NCI-H2227 treated with DMSO at 0.1 percent for 48 hours (cell line): ENCODE measurements at regions not wholly inside any gene's neighbourhood (a gene's known extent, or its start where the extent isn't known, plus 50 kb on each side); places are given as distances from the start of the nearest gene placed in this dataset.
"Not testable (repeated sequence)": the region's sequence is repeated elsewhere in the genome, so short reads cannot be mapped to it uniquely, and the experiment has no call there.

Experiments
- DNase-seq: peaks from one replicate; lab custom pipeline; 2025; lab: John Stamatoyannopoulos, UW

DNA sequence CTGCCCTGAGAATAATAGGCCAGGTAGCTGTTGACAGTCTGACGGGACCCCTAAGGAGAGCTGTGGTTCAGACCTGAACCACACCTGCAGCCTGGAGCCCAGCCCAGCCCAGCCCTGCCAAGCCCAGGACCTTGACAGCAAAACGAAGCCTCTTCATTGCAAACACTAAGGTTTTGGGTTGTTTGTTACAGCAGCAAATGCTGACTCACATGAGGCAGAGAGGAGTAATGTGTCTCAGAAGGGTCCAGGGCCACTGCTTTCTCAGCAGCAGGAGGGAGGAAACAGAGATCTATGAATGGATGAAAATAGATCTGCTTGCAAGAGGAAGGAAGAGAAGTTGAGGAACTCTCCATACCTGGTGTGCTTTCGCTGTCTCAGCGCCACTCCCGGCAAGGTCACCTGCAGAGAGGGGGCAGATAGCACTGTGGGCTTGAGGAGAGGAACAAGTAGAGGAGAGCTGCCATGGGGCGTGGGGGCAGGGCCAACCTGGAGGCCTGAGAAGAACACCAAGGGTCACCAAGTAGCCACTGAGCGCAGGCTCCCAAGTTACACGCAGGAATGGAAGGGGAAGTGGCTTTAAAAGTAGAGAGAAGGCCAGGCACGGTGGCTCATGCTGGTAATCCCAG lies 127.2 kb downstream of the ZNF281 start:
- DNase-seq: no peak

DNA sequence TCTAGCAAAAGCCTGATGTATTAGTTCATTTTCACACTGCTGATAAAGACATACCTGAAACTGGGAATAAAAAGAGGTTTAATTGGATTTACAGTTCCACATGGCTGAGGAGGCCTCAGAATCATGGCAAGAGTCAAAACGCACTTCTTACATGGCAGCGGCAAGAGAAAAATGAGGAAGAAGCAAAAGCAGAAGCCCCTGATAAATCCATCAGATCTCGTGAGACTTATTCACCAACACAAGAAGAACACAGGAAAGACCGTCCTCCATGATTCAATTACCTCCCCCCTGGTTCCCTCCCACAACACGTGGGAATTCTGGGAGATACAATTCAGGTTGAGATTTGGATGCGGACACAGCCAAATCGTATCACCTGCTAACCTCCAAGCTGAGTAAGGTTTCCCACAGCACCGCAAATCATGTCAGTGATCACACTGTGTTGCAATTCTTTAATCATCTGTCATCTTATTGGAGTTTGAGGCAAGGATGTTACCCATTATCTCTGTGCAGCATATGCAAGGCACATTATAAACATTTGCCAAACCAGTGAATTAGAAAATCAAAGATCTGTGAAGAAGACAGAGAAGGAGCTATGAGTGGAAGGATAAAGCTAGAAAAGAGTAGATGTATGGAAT lies 128.5 kb downstream of the ZNF281 start:
- DNase-seq: no peak

- DNase-seq: no peak
Measured at GRCh38 chr1:200279810-200280411, 129.9 kb downstream of the ZNF281 start.

DNA sequence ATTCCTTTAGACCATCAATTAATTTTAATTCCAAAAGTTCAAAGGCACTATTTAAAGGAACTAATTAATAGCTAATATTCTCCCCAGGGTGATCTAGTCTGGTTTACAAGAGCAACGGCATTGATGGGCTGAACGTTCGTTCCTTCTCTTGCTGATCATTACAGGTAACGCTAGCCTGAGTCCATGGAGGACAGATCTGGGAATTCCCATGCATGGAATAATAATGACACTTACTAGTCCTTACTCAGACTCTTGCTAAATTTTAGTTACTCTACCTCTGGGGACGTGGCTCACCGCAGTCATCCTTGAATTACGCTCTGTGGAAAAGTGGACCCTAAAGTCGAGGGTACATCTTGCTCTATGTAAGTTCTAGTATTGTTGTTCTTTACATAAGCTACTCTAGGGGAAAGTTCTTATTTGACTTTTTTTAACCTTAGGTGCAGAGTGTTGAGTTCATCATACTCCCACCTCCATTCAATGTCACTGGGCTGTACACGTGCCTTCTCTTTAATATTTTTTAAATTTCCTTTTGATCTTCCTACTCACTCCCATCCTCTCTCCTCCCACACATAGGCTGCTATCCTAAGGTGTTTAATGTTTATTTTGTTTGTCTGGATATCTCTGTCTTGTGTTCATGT lies 133.9 kb downstream of the ZNF281 start:
- DNase-seq: no peak

GRCh38 chr1:200275415-200275814 lies 134.4 kb downstream of the ZNF281 start:
- no peak for DNase-seq

DNA sequence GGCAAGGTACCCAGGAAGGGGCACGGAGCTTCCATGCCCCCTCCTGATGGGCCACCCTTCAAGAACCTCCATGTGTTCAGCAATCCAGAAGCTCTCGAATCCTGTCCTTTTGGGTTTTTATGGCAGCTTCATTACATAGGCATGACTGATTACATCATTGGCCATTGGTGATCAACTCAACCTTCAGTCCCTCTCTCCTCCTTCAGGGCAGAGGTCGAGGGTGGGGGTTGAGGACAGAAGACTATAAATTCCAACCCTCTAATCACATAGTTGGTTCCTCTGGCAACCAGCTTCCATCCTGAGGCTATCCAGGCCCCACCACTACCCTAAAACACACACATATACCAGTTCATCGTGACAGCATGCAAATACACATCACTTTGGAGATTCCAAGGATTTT lies 135.7 kb downstream of the ZNF281 start:
- DNase-seq: no peak

- DNase-seq: no peak
Measured at GRCh38 chr1:200272481-200273068, 137.3 kb downstream of the ZNF281 start.

DNA sequence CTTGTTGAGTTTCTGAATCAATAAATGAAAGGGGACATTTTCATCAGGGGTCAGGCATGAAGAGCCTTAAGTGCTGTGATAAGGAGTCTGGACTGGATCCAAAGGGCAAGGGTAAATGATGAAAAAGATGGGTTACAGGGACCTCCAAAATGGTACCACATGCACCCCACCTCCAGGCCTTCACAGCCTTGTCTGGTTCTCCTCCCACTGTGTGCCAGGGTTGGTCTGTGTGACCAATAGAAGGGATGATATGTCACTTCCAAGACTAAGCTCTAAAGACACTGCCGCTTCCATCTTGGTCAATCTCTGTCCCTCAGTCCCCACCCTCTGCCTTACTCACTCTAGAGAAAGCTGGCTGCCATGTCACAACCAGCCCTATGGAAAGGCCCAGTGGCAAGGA lies 140.6 kb downstream of the ZNF281 start:
- no peak for DNase-seq

DNA sequence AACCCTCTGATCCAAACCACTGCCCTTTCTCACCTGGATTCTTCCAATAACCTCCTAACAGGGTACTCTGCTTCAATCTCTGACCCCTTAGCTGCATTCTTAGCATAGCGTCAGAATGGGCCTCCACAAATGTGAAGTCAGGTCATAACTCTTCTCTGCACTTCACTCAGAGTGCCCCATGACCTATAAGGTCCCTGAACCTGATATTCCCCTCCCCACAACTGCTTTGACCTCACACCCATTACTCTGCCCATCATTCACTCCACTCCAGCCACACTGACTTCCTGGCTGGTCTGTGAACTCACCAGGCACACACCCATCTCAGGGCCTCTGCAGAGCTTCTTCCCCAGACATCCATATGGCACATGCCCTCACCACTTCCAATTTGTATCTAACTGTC lies 141.9 kb downstream of the ZNF281 start:
- no peak for DNase-seq

DNA sequence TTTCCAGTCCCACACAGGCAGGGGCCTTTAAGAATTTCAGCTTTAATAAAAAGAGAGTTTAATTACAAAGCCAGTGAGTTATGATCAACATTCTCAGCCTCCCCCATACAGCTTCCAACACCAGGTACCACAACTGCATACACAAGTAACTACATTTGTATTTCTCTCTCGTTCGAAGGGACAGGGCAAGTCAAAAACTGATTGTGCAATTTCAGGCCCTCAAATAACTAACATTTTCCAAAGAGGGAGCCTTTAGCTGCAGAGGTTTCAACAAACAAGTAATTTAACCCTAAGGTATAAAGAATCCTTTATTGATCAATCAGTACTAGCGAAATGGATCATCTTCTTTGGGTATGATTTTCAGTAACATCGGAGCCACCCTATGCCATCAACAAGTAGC lies 142.4 kb downstream of the ZNF281 start:
- no peak for DNase-seq

DNA sequence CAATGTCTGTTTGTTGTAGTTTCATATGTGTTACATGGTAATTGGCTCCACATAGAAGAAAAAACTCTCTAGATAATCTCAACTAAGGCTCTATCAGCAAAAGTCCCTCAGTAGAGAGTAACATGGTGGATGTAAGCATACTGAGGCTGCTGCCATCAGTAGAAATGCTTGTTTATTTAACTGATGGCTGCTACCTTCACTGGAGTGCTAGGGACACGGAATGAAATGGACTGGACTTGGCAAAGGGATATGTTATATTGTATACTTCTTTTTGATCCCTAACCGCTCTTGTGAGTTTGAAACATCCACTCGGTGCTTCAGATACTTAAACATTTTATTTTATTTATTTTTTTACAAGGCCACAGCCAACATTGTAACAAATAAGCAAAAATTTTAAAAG lies 143.0 kb downstream of the ZNF281 start:
- no peak for DNase-seq

- DNase-seq: no peak
Measured at GRCh38 chr1:200265881-200266280, 144.0 kb downstream of the ZNF281 start.

- no peak for DNase-seq
Measured at GRCh38 chr1:200265104-200265503, 144.7 kb downstream of the ZNF281 start.

DNA sequence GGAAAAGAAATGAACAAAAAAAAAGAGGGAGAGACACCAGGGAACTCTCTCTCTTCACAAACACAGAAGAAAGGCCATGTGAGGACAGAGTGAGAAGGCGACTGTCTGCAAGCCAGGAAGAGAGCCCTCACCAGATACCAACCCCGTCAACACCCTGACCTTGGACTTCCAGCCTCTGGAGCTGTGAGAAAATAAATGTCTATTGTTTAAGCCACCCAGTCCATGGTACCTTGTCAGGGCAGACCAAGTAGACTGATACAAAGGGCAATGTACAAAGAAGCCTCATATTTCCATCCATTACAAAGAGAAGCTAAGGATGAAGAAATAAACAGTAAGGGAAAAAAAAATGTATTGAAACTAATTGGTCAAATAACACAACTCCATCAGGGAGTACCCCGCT lies 146.6 kb downstream of the ZNF281 start:
- DNase-seq: no peak

GRCh38 chr1:200262326-200262965 lies 147.4 kb downstream of the ZNF281 start:
- no peak for DNase-seq

DNA sequence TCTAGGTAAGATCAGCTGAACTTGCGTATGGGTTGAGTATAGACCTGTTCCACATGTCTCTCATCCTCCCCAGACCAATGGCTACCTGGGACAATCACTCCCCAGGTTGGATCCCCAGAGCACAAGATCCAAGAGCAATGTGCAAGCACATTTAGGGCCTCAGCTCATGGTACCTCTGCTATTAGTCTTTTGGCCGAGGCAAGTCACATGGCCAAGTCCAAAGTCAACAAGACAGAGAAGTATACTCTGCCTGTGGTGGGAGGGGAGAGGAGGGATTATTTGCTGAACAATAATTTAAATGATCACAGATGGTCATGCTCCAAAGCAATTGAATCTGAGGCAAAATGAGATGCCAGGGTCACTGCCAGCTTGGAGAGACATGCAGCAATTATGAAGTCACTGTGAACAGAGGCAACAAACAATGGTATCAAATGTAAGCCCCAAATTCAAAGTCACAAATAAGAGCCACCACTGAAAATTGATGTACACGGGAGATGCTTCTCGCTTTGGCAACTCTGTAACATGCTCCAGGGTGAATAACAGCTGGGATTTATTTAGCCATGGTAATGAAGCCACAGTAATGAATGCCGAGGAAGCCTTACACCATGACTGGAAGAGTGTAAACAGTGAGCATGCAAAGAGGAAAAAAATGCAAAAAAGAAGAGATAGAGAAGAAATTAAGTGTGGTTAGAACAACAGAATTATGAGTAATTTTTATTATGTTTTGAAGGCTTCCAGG lies 149.1 kb downstream of the ZNF281 start:
- no peak for DNase-seq

DNA sequence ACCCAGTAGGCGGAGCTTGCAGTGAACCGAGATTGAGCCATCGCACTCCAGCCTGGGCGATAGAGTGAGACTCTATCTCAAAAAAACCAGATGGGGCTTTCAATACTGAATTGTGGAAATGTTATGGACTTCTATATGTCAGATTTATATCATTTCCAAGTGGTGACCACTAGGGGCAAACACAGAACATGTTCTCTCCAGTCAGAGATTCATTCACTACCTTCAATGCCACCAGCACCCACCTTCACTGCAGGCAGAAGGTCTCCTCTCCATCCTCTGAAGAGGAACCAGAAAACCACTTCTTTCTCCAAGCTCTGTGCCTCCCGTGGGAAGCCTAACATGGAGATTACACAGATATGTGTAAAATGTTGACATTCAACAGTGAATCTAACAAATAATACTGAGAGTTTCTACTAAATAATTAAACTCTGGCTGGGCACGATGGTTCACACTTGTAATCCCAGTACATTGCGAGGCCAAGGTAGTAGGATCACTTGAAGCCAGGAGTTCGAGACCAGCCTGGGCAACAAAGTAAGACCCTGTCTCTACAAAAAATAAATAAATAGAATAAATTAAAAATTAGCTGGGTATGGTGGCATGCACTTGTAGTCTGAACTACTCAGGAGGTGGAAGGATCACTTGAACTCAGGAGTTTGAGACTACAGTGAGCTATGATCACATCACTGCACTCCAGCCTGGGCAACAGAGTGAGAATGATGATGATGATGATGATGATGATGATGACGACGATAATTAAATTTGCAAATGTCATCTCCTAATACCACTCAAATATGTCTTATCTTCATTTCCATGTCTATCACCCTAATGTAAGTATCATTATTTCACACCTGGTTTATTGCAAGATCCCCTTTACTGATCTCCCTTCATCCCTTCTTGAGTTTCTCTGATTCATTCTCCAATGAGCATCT lies 151.1 kb downstream of the ZNF281 start:
- DNase-seq: no peak

- no peak for DNase-seq
Measured at GRCh38 chr1:200257235-200257634, 152.6 kb downstream of the ZNF281 start.

GRCh38 chr1:200254602-200255001 lies 155.2 kb downstream of the ZNF281 start:
- DNase-seq: not testable (repeated sequence)

GRCh38 chr1:200253774-200254495 lies 155.9 kb downstream of the ZNF281 start:
- DNase-seq: no peak
